Left lung (tissue), 4 donors: ENCODE measurements at regions not wholly inside any gene's neighbourhood (a gene's known extent, or its start where the extent isn't known, plus 50 kb on each side); places are given as distances from the start of the nearest gene placed in this dataset.

ENCODE experiments used
- ATAC-seq: fragments of 200-7000 bp; cut with Tn5 transposase; one replicate; pipeline ENCODE4 v1.9.1; 2020; ENCODE audit warnings: moderate library complexity
- DNase-seq, 4 donors: peaks; one replicate each; pipeline ENCODE4 v3.0.0-alpha.2; 2013 to 2020
- H3K27ac ChIP-seq, 2 donors: fragments of 200-600 bp; sonication (generic) in 1 of 2; one replicate each; pipeline versions ENCODE4 v1.5.0 to v1.8.0; 2020 to 2021
- H3K27me3 ChIP-seq, 2 donors: fragments of 200-600 bp; sonication (generic) in 1 of 2; one replicate each; pipeline versions ENCODE4 v1.5.0 to v1.8.0; 2020 to 2021
- H3K36me3 ChIP-seq, 2 donors: fragments of 200-600 bp; sonication (generic) in 1 of 2; one replicate each; pipeline versions ENCODE4 v1.5.0 to v1.8.0; 2020 to 2021
- H3K4me1 ChIP-seq, 2 donors: fragments of 200-600 bp; one replicate each; pipeline ENCODE4 v1.8.0; 2021
- H3K4me3 ChIP-seq, 2 donors: fragments of 200-600 bp; sonication (generic) in 1 of 2; one replicate each; pipeline versions ENCODE4 v1.5.0 to v1.8.0; 2020 to 2021; ENCODE audit warnings: mild to moderate bottlenecking in 1 of 2
- H3K9me3 ChIP-seq, 2 donors: fragments of 200-600 bp; sonication (generic) in 1 of 2; one replicate each; pipeline versions ENCODE4 v1.5.0 to v1.8.0; 2020 to 2021
- intact Hi-C, 2 donors: fragments of 100-400 bp; cut with DNase I; formaldehyde crosslinking; loops; one replicate each; pipeline versions ENCODE4 v1.11.2 to v1.14.2; 2022
- TF ChIP-seq, protein P1 (sequence below), 2 donors: fragments of 200-600 bp; sonication (generic) in 1 of 2; IDR thresholded peaks; one replicate each; pipeline versions ENCODE4 v1.5.0 to v1.8.0; 2021; ENCODE audit warnings: antibody characterized with exemption in 2 of 2
- donor health status: DM: no; HTN: yes; CAD: no.
- donor health status: DM: no; HTN: no; CAD: no.

GRCh38 chr7:96422388-96422787 is 100.5 kb upstream of the SLC25A13 start:
- ATAC-seq: no peak
- no peaks in the 10 kb centered on the region for H3K9me3 ChIP-seq
- H3K27me3 ChIP-seq: no peaks in the 10 kb centered on the region
- intact Hi-C loops: no loop called here
- no peak overlapping the region for H3K27ac ChIP-seq
- H3K4me3 ChIP-seq: no peak overlapping the region
- H3K4me1 ChIP-seq: no peaks in the 10 kb centered on the region
- TF ChIP-seq, protein P1, sequence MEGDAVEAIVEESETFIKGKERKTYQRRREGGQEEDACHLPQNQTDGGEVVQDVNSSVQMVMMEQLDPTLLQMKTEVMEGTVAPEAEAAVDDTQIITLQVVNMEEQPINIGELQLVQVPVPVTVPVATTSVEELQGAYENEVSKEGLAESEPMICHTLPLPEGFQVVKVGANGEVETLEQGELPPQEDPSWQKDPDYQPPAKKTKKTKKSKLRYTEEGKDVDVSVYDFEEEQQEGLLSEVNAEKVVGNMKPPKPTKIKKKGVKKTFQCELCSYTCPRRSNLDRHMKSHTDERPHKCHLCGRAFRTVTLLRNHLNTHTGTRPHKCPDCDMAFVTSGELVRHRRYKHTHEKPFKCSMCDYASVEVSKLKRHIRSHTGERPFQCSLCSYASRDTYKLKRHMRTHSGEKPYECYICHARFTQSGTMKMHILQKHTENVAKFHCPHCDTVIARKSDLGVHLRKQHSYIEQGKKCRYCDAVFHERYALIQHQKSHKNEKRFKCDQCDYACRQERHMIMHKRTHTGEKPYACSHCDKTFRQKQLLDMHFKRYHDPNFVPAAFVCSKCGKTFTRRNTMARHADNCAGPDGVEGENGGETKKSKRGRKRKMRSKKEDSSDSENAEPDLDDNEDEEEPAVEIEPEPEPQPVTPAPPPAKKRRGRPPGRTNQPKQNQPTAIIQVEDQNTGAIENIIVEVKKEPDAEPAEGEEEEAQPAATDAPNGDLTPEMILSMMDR (IDR thresholded peaks at IDR 0.05): no peak
- no peaks in the 10 kb centered on the region for H3K36me3 ChIP-seq
- DNase-seq: no peak

DNA sequence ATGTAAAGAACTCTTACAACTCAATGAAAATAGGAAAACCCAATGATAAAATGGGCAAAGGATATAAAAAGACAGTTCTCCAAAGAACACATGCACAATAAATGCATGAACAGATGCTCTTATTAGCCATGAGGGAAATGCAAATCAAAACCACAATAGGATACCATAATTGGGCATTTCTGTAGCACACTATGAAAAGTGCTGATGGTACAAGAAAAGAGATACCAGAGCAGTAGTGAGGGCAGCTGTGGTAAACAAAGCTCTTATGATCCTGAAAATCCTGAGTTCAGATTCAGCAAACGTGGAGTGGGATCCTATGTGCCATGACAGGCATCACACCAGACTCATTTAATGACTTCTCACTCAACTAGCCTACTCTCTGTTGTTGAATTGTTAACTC is 96.7 kb upstream of the SLC25A13 start:
- Histone ChIP-seq H3K9me3 (no peaks in the 10 kb centered on the region), H3K4me1 (no peaks in the 10 kb centered on the region), H3K27me3 (no peaks in the 10 kb centered on the region), H3K27ac (no peak overlapping the region), H3K36me3 (no peaks in the 10 kb centered on the region), H3K4me3 (no peak overlapping the region)
- TF ChIP-seq, protein P1 (IDR thresholded peaks at IDR 0.05): no peak
- intact Hi-C loops: no loop called here
- no peak for ATAC-seq
- DNase-seq: no peak

- H3K9me3 ChIP-seq: no peaks in the 10 kb centered on the region
- H3K27ac ChIP-seq: no peak overlapping the region
- H3K4me3 ChIP-seq: no peak overlapping the region
- intact Hi-C loops: no loop called here
- ATAC-seq: no peak
- no peaks in the 10 kb centered on the region for H3K4me1 ChIP-seq
- TF ChIP-seq, protein P1 (IDR thresholded peaks at IDR 0.05): no peak
- H3K36me3 ChIP-seq: no peaks in the 10 kb centered on the region
- no peak for DNase-seq
- H3K27me3 ChIP-seq: no peaks in the 10 kb centered on the region
These were observed 95.9 kb upstream of the SLC25A13 start for GRCh38 chr7:96417784-96418183.

DNA sequence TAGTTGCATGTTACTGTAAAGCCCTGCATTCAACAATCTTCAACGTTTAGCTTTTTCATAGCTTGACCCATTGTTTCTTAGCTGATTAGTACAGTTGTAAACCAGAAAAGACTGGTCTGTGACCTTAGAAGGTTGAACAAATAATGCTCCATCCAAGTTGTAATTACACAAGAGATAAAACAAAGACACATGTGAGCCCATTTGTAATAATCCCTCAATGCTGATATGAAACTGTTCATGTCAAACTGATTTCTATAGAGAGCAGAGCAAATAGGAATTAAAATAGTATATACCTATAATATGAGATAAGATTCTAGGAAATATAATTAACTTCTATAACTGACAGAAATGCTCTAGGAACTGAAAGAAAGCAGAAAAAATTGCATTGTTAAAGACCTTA is 94.7 kb upstream of the SLC25A13 start:
- no peak overlapping the region for H3K4me3 ChIP-seq
- TF ChIP-seq, protein P1 (IDR thresholded peaks at IDR 0.05): no peak
- DNase-seq (no peak), ATAC-seq (no peak)
- H3K27me3 ChIP-seq: no peaks in the 10 kb centered on the region
- no peaks in the 10 kb centered on the region for H3K36me3 ChIP-seq
- intact Hi-C loops: no loop called here
- H3K27ac ChIP-seq: no peak overlapping the region
- no peaks in the 10 kb centered on the region for H3K9me3 ChIP-seq
- no peaks in the 10 kb centered on the region for H3K4me1 ChIP-seq

DNA sequence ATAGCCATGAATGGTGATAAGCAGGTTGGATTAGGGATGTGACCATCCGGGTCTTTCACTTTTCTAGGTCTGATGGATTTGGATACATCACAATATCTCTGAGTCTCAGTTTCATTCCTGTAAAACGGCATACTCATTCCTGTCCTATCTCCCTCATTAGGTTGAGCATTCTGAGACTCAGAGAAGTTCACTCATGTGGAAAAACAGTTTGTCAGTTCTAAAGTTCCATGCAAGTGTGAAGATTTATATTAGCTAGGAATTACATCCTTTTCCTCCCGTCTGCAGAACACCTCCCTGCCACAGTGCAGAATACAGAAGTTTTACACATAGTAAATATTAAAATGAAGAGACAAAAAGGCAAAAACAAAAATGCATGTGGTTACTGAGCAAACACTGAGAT is 94.2 kb upstream of the SLC25A13 start:
- no peaks in the 10 kb centered on the region for H3K9me3 ChIP-seq
- no peak for ATAC-seq
- H3K4me1 ChIP-seq: no peaks in the 10 kb centered on the region
- H3K36me3 ChIP-seq: no peaks in the 10 kb centered on the region
- no peaks in the 10 kb centered on the region for H3K27me3 ChIP-seq
- H3K4me3 ChIP-seq: no peak overlapping the region
- DNase-seq: no peak
- intact Hi-C loops: no loop called here
- no peak overlapping the region for H3K27ac ChIP-seq
- TF ChIP-seq, protein P1 (IDR thresholded peaks at IDR 0.05): no peak
